ENCODE measurements at regions not wholly inside any gene's neighbourhood (a gene's known extent, or its start where the extent isn't known, plus 50 kb on each side); places are given as distances from the start of the nearest gene placed in this dataset.

DNA sequence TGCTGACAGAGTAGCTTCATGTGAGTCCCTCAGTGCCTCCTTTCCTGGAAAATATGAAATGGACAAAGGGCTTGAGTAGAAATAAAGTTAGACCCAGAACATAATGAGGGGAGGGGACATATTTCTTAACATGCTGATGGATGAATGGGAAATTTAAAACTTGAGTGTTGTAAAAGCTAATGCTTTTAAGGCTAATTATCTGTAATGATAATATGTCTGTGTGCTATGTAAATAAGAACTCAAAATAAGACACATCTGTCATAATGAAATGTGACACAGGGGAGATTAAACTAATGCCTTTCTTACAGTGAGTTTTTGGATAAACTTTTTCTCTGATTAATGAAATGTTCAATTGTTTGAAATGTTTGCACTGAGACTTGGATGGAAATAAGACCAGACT lies 65.8 kb upstream of the RFXAP start:
- no peak overlapping the region for H3K23ac ChIP-seq (ENCODE audit: insufficient read length)
- H3K4me2 ChIP-seq (ENCODE audit: insufficient read depth in 1 of 2, low read depth in 2 of 2, low read length in 2 of 2) = no peak overlapping the region
- H3K27ac ChIP-seq (ENCODE audit: low read depth, low read length) = no peak overlapping the region
- no peaks in the 10 kb centered on the region for H3K27me3 ChIP-seq (replicated peaks in 1 of 4; ENCODE audit: control insufficient read depth in 3 of 4, extremely low read depth in 1 of 4, insufficient read depth in 3 of 4, low read length in 3 of 4)
- CTCF ChIA-PET (ENCODE audit: partially characterized antibody) = interaction anchor here (0.7 kb wide), 1 partner anchor 58 kb away, joined by 3 read pairs; no protein-coding TSS in a partner anchor
- no peak overlapping the region for H2AFZ ChIP-seq (ENCODE audit: low read length)
- TF ChIP-seq CHD1 (IDR thresholded peaks at IDR 0.05; ENCODE audit: low read depth, low read length) (no peak), CHD2 (IDR thresholded peaks at IDR 0.05; ENCODE audit: low read length) (no peak), RAD21 (IDR thresholded peaks at IDR 0.05 in 1 of 2, conservative IDR thresholded peaks at IDR 0.05 in 1 of 2; ENCODE audit: low read depth in 2 of 2, low read length in 2 of 2) (no peak), MAFK (IDR thresholded peaks at IDR 0.05; ENCODE audit: low read depth, low read length) (no peak), POU5F1 (IDR thresholded peaks at IDR 0.05; ENCODE audit: low read depth, low read length) (no peak), CBX8 (IDR thresholded peaks at IDR 0.05; ENCODE audit: borderline replicate concordance, low read depth, low read length) (no peak), FOSL1 (IDR thresholded peaks at IDR 0.05; ENCODE audit: insufficient read depth, low read depth, low read length) (no peak), BACH1 (IDR thresholded peaks at IDR 0.05; ENCODE audit: low read length) (no peak)
- TF ChIP-seq, protein P1, sequence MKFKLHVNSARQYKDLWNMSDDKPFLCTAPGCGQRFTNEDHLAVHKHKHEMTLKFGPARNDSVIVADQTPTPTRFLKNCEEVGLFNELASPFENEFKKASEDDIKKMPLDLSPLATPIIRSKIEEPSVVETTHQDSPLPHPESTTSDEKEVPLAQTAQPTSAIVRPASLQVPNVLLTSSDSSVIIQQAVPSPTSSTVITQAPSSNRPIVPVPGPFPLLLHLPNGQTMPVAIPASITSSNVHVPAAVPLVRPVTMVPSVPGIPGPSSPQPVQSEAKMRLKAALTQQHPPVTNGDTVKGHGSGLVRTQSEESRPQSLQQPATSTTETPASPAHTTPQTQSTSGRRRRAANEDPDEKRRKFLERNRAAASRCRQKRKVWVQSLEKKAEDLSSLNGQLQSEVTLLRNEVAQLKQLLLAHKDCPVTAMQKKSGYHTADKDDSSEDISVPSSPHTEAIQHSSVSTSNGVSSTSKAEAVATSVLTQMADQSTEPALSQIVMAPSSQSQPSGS (IDR thresholded peaks at IDR 0.05; ENCODE audit: low read length) = no peak
- H2BK5ac ChIP-seq (ENCODE audit: low read depth, low read length) = no peak overlapping the region
- FAIRE-seq (no peak), DNase-seq (ENCODE audit: low read depth in 1 of 2, low spot score in 2 of 2) (no peak)
- no peak overlapping the region for H4K5ac ChIP-seq (ENCODE audit: insufficient read length, low read depth, low read length)
- H3K36me3 ChIP-seq (ENCODE audit: control insufficient read depth in 2 of 4, insufficient read depth in 4 of 4, low read length in 3 of 4) = no peaks in the 10 kb centered on the region
- H3K9me3 ChIP-seq (ENCODE audit: insufficient read depth in 2 of 2, low read depth in 1 of 2, low read length in 1 of 2) = 0 out of 4 replicates have a peak, but pooled peaks cover 0 to 2% of the 10 kb centered on the region in 2 experiments
- POLR2A ChIA-PET (ENCODE audit: partially characterized antibody) = interaction anchor here (1.7 kb wide), 1 partner anchor 8 kb away, joined by 4 read pairs; no protein-coding TSS in a partner anchor
- no peak overlapping the region for H2BK20ac ChIP-seq (ENCODE audit: low read length)
- no peak overlapping the region for H2AK5ac ChIP-seq (ENCODE audit: low read depth, low read length)
- no peaks in the 10 kb centered on the region for H3K23me2 ChIP-seq (ENCODE audit: low read depth, low read length)
- H3K56ac ChIP-seq (replicated peaks; ENCODE audit: insufficient read length, low read depth, low read length) = no peak overlapping the region
- H3K79me1 ChIP-seq (ENCODE audit: low read depth, low read length) = no peaks in the 10 kb centered on the region
- no peaks in the 10 kb centered on the region for H4K20me1 ChIP-seq (replicated peaks in 1 of 2; ENCODE audit: control insufficient read depth in 1 of 2, insufficient read depth in 2 of 2, low read length in 2 of 2)
- H2BK15ac ChIP-seq (ENCODE audit: low read length) = no peak overlapping the region
- no peak overlapping the region for H4K8ac ChIP-seq (ENCODE audit: extremely low read depth, insufficient read depth, low read length)
- H3K79me2 ChIP-seq (ENCODE audit: control insufficient read depth in 1 of 2, insufficient read depth in 2 of 2, low read length in 2 of 2) = no peaks in the 10 kb centered on the region
- H3K4me3 ChIP-seq (ENCODE audit: extremely low read depth in 1 of 4, insufficient read depth in 2 of 4, low read depth in 3 of 4, low read length in 4 of 4) = no peak overlapping the region
- no peak overlapping the region for H2BK12ac ChIP-seq (ENCODE audit: low read depth, low read length)
- H3K9ac ChIP-seq (replicated peaks in 1 of 4; ENCODE audit: extremely low read depth in 1 of 4, low read depth in 3 of 4, low read length in 3 of 4) = no peak overlapping the region
- no peak overlapping the region for H4K91ac ChIP-seq (replicated peaks; ENCODE audit: insufficient read length, low read length)
- no peak overlapping the region for H2BK120ac ChIP-seq (replicated peaks; ENCODE audit: low read depth, low read length)
- H3K18ac ChIP-seq (ENCODE audit: extremely low read depth, low read length) = no peak overlapping the region
- no peaks in the 10 kb centered on the region for H3K4me1 ChIP-seq (replicated peaks in 1 of 4; ENCODE audit: control insufficient read depth in 3 of 4, insufficient read depth in 4 of 4, low read length in 3 of 4)
- no peak overlapping the region for H3K14ac ChIP-seq (ENCODE audit: insufficient read length)
- no peak overlapping the region for H3K4ac ChIP-seq (replicated peaks; ENCODE audit: insufficient read length, low read depth, low read length)

Data from H1 (cell line).